ENCODE measurements at regions not wholly inside any gene's neighbourhood (a gene's known extent, or its start where the extent isn't known, plus 50 kb on each side); places are given as distances from the start of the nearest gene placed in this dataset.

- TF ChIP-seq, protein P1, sequence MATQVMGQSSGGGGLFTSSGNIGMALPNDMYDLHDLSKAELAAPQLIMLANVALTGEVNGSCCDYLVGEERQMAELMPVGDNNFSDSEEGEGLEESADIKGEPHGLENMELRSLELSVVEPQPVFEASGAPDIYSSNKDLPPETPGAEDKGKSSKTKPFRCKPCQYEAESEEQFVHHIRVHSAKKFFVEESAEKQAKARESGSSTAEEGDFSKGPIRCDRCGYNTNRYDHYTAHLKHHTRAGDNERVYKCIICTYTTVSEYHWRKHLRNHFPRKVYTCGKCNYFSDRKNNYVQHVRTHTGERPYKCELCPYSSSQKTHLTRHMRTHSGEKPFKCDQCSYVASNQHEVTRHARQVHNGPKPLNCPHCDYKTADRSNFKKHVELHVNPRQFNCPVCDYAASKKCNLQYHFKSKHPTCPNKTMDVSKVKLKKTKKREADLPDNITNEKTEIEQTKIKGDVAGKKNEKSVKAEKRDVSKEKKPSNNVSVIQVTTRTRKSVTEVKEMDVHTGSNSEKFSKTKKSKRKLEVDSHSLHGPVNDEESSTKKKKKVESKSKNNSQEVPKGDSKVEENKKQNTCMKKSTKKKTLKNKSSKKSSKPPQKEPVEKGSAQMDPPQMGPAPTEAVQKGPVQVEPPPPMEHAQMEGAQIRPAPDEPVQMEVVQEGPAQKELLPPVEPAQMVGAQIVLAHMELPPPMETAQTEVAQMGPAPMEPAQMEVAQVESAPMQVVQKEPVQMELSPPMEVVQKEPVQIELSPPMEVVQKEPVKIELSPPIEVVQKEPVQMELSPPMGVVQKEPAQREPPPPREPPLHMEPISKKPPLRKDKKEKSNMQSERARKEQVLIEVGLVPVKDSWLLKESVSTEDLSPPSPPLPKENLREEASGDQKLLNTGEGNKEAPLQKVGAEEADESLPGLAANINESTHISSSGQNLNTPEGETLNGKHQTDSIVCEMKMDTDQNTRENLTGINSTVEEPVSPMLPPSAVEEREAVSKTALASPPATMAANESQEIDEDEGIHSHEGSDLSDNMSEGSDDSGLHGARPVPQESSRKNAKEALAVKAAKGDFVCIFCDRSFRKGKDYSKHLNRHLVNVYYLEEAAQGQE (IDR thresholded peaks at IDR 0.05) = no peak
- TF ChIP-seq ZC3H11A (IDR thresholded peaks at IDR 0.05) (no peak), TP53 (CRISPR knock-in tag; IDR thresholded peaks at IDR 0.05) (no peak), CEBPB (IDR thresholded peaks at IDR 0.05) (no peak), CHD2 (IDR thresholded peaks at IDR 0.05; ENCODE audit: low read length, partially characterized antibody) (no peak)
Measured at GRCh38 chr20:7665376-7665775, 274.9 kb downstream of the HAO1 start (continued).

- ATAC-seq (no peak; a peak in 1 of 6 replicates), FAIRE-seq (no peak), DNase-seq (ENCODE audit: low read depth in 1 of 2, low spot score in 1 of 2) (peak in 1 of 2 experiments; percentile 26)
- Histone ChIP-seq H3K9me3 (no peaks in the 10 kb centered on the region), H3K27ac (no peak overlapping the region), H3K4me2 (0 out of 3 replicates have a peak overlapping the region, but pooled peaks have one; percentile 1), H3K4me3 (no peak overlapping the region), H3K4me1 (no peaks in the 10 kb centered on the region)
- peak; percentile 89; the same call in 1 of the 2 replicates for TF ChIP-seq FOXS1 (CRISPR knock-in tag; IDR thresholded peaks at IDR 0.05)
- peak; percentile 56; the same call in 1 of the 2 replicates for TF ChIP-seq GATA3 (IDR thresholded peaks at IDR 0.05; ENCODE audit: borderline replicate concordance)
- peak; percentile 67 for TF ChIP-seq JUNB (IDR thresholded peaks at IDR 0.05)
- TF ChIP-seq FOSL2 (IDR thresholded peaks at IDR 0.05) = peak; percentile 20; the same call in 1 of the 2 replicates
- peak; percentile 56 for TF ChIP-seq FOSL2 (CRISPR knock-in tag; IDR thresholded peaks at IDR 0.05)
- no peak for TF ChIP-seq EP300 (IDR thresholded peaks at IDR 0.05)
- no peak for TF ChIP-seq HOXB5 (CRISPR knock-in tag; IDR thresholded peaks at IDR 0.05)
- ChIA-PET POLR2A (no interaction called here), CTCF (interaction anchor here (1.6 kb wide), 1 partner anchor 29 kb away, joined by 3 read pairs; no protein-coding TSS in a partner anchor)
- 2% methylated on average over 4 of the region's 4 CpGs for WGBS (ENCODE audit: missing lambda C conversion rate)
Measured at GRCh38 chr20:7667194-7667593, 273.1 kb downstream of the HAO1 start.

DNA sequence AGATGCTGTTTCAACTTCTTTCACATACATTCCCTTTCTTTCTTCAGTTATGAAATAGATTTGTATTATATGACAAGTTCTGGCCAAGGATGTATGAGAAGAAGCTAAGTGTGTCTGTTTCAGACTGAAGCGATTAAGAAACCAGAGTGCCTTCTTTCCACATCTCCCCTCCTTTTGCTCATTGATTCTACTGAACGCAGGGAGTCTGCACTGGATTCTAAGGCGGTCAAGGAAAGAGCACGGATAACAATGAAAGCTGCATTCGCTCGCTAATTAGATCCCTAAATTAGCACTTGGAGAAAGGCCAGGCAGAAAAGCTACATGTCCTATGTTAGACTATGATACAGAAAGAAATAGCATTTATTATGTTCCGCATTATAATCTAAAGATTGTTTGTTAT lies 267.7 kb downstream of the HAO1 start:
- TF ChIP-seq ZFP36 (IDR thresholded peaks at IDR 0.05; ENCODE audit: borderline replicate concordance, partially characterized antibody) (no peak), ZC3H11A (IDR thresholded peaks at IDR 0.05) (no peak), EHMT2 (IDR thresholded peaks at IDR 0.05; ENCODE audit: low read depth) (no peak), PHF8 (IDR thresholded peaks at IDR 0.05; ENCODE audit: borderline replicate concordance, low read depth) (no peak), SREBF2 (IDR thresholded peaks at IDR 0.05) (no peak), CEBPB (IDR thresholded peaks at IDR 0.05) (no peak), CBX8 (IDR thresholded peaks at IDR 0.05) (no peak), HOXA7 (CRISPR knock-in tag; IDR thresholded peaks at IDR 0.05) (no peak), TP53 (CRISPR knock-in tag; IDR thresholded peaks at IDR 0.05) (no peak)
- TF ChIP-seq, protein P2, sequence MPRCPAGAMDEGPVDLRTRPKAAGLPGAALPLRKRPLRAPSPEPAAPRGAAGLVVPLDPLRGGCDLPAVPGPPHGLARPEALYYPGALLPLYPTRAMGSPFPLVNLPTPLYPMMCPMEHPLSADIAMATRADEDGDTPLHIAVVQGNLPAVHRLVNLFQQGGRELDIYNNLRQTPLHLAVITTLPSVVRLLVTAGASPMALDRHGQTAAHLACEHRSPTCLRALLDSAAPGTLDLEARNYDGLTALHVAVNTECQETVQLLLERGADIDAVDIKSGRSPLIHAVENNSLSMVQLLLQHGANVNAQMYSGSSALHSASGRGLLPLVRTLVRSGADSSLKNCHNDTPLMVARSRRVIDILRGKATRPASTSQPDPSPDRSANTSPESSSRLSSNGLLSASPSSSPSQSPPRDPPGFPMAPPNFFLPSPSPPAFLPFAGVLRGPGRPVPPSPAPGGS (IDR thresholded peaks at IDR 0.05) = no peak
- TF ChIP-seq, protein P1 (IDR thresholded peaks at IDR 0.05) = no peak
- H3K4me2 ChIP-seq = no peak overlapping the region
- WGBS (ENCODE audit: missing lambda C conversion rate) = 27% methylated on average over 7 of the region's 7 CpGs
- ChIA-PET CTCF (no interaction called here), POLR2A (no interaction called here)
- H3K4me1 ChIP-seq = no peaks in the 10 kb centered on the region
- no peak for ATAC-seq
- no peak overlapping the region for H3K27ac ChIP-seq
- FAIRE-seq = no peak
- no peak for DNase-seq (ENCODE audit: low read depth in 1 of 2, low spot score in 1 of 2)
- no peaks in the 10 kb centered on the region for H3K9me3 ChIP-seq
- H3K4me3 ChIP-seq = no peak overlapping the region

Measured in A549 (cell line).